Activated T-cell treated with anti-CD3 and anti-CD28 coated beads, Interleukin-2, amount 50 U/mL, for 4 hours (primary cell): ENCODE measurements at regions not wholly inside any gene's neighbourhood (a gene's known extent, or its start where the extent isn't known, plus 50 kb on each side); places are given as distances from the start of the nearest gene placed in this dataset.
A peak's percentile ranks its signal among the peaks of the same experiment; 100 is the strongest.

ENCODE experiments used
- ATAC-seq, 2 donors: fragments of 200-7000 bp; cut with Tn5 transposase; one replicate each; pipeline ENCODE4 v1.10.0; 2021
- DNase-seq: peaks from one replicate; pipeline ENCODE4 v3.0.0-alpha.2; 2020
- H3K27me3 Mint-ChIP-seq: one replicate; pipeline ENCODE4 v1.8.0; 2021; ENCODE audit warnings: low read depth, mixed read lengths
- H3K36me3 Mint-ChIP-seq: one replicate; pipeline ENCODE4 v1.8.0; 2022; ENCODE audit warnings: mixed read lengths; ENCODE audit not compliant: insufficient read depth
- H3K4me1 Mint-ChIP-seq: one replicate; pipeline ENCODE4 v1.8.0; 2021; ENCODE audit warnings: low read depth, mixed read lengths
- H3K4me3 Mint-ChIP-seq: one replicate; pipeline ENCODE4 v1.8.0; 2021; ENCODE audit warnings: mild to moderate bottlenecking, moderate library complexity, mixed read lengths
- H3K9me3 Mint-ChIP-seq: one replicate; pipeline ENCODE4 v1.8.0; 2021; ENCODE audit warnings: mixed read lengths

DNA sequence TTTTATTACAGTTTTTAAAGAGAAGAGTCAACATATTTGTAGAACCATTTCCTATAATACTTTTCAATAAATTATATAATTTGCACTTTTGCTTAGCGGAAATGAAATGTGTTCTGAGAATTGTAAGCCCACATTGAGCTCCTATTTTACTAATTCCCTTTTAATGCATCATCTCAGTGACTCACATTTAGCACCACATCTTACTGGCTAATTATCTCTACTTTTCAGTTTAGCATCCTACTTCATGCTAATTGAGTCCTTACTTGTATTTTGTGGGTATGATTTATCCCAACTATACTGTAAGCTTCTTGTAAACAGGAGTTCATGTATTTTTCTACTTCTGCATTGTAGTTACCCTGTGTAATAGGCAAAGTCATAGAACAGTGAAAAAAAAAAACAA, 67.5 kb downstream of the TMX1 start:
- no peaks in the 10 kb centered on the region for H3K27me3 Mint-ChIP-seq
- H3K36me3 Mint-ChIP-seq = no peaks in the 10 kb centered on the region
- H3K4me1 Mint-ChIP-seq = no peaks in the 10 kb centered on the region
- ATAC-seq = peak in 1 of 2 donors; percentile 34
- no peak for DNase-seq
- H3K4me3 Mint-ChIP-seq = no peak overlapping the region
- H3K9me3 Mint-ChIP-seq = no peaks in the 10 kb centered on the region

- DNase-seq = no peak
- Mint-ChIP-seq H3K36me3 (no peaks in the 10 kb centered on the region), H3K4me3 (no peak overlapping the region), H3K4me1 (no peaks in the 10 kb centered on the region), H3K9me3 (no peaks in the 10 kb centered on the region), H3K27me3 (no peaks in the 10 kb centered on the region)
- no peak for ATAC-seq
These were observed 68.8 kb downstream of the TMX1 start for GRCh38 chr14:51308866-51309265.

GRCh38 chr14:51310505-51310944, 70.5 kb downstream of the TMX1 start:
- Mint-ChIP-seq H3K36me3 (no peaks in the 10 kb centered on the region), H3K27me3 (no peaks in the 10 kb centered on the region), H3K9me3 (no peaks in the 10 kb centered on the region), H3K4me1 (no peaks in the 10 kb centered on the region), H3K4me3 (no peak overlapping the region)
- no peak for DNase-seq
- ATAC-seq = no peak

- no peaks in the 10 kb centered on the region for H3K9me3 Mint-ChIP-seq
These were observed 74.4 kb downstream of the TMX1 start for GRCh38 chr14:51314321-51315015.

GRCh38 chr14:51317373-51317772, 77.3 kb downstream of the TMX1 start:
- peaks cover 4% of the 10 kb centered on the region for H3K27me3 Mint-ChIP-seq
- no peak overlapping the region for H3K4me3 Mint-ChIP-seq
- H3K9me3 Mint-ChIP-seq = no peaks in the 10 kb centered on the region
- DNase-seq (no peak), ATAC-seq (no peak)
- no peaks in the 10 kb centered on the region for H3K4me1 Mint-ChIP-seq
- H3K36me3 Mint-ChIP-seq = no peaks in the 10 kb centered on the region

More at GRCh38 chr14:51314321-51315015, 74.4 kb downstream of the TMX1 start:
- Mint-ChIP-seq H3K4me3 (no peak overlapping the region), H3K4me1 (no peaks in the 10 kb centered on the region), H3K27me3 (peaks cover 4% of the 10 kb centered on the region), H3K36me3 (no peaks in the 10 kb centered on the region)
- ATAC-seq (no peak), DNase-seq (no peak)

DNA sequence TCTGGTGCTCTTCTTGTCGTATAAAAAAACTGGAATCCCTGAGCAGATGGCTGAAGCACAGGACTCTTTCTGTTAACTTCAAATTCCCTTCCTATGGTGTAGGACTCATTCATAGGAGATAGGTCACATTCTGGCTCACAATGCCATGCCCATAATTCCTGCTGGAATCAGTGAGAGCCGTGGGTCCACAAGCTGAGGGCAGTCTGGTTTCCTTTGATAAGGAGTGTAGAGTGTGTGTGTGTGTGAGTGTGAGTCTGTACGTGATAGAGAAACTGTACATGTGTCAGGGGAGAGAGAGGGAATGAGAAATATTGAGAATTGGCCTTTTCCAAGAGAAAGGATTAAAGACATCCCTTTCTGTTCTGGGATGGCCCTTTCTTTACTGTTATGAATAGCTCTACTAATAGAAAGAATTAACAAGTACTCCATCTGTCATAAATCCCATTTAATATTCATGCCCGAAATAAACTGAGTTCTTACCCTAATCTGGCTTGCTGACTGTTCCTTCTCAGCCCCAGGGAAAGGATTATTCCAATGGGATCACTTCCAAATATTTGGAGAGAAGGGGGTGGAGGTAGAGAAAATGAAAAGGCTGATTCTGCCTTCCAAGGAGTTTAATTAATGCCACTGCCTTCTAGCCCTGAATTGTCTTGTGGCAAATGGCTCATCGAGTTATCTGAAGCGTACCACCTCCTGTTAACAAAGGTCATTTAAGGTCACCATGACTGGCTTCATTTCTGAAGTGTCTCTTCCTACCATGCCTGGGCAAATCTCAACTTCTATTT, 79.0 kb downstream of the TMX1 start:
- H3K36me3 Mint-ChIP-seq = no peaks in the 10 kb centered on the region
- H3K4me3 Mint-ChIP-seq = no peak overlapping the region
- DNase-seq = no peak
- no peak for ATAC-seq
- H3K9me3 Mint-ChIP-seq = no peaks in the 10 kb centered on the region
- H3K4me1 Mint-ChIP-seq = no peaks in the 10 kb centered on the region
- peaks cover 5% of the 10 kb centered on the region for H3K27me3 Mint-ChIP-seq

GRCh38 chr14:51321036-51321435, 81.0 kb downstream of the TMX1 start:
- DNase-seq = no peak
- H3K27me3 Mint-ChIP-seq = peaks cover 9% of the 10 kb centered on the region
- no peak overlapping the region for H3K4me3 Mint-ChIP-seq
- no peaks in the 10 kb centered on the region for H3K4me1 Mint-ChIP-seq
- no peaks in the 10 kb centered on the region for H3K9me3 Mint-ChIP-seq
- no peaks in the 10 kb centered on the region for H3K36me3 Mint-ChIP-seq
- no peak for ATAC-seq

- Mint-ChIP-seq H3K4me1 (peaks cover under 1% of the 10 kb centered on the region), H3K36me3 (no peaks in the 10 kb centered on the region), H3K9me3 (no peaks in the 10 kb centered on the region), H3K27me3 (peaks cover 26% of the 10 kb centered on the region), H3K4me3 (no peak overlapping the region)
- DNase-seq (no peak), ATAC-seq (peak; percentile 49 to 61)
These were observed 83.4 kb downstream of the TMX1 start for GRCh38 chr14:51323492-51323891.

DNA sequence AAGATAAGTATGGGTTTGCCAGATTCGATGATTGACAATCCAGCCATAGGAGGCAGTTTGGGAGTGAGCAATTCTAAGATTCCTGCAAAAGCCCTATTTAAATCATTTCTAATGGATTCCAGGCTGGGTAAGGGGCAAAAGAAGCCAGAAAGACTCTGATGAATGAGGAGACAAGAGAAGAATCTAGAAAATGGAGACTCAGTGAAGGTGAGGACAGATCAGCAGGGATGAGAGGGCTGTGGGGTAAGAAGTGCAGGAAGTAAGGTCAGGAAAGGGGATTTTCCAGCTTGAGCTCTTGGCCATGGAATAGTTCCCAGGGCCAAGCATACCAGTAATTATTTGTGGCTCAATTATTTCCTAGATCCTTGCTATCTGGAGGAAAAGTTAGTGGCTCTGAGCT, 87.3 kb downstream of the TMX1 start:
- Mint-ChIP-seq H3K4me3 (no peak overlapping the region), H3K4me1 (peaks cover 1% of the 10 kb centered on the region), H3K36me3 (no peaks in the 10 kb centered on the region), H3K9me3 (no peaks in the 10 kb centered on the region), H3K27me3 (peaks cover 41% of the 10 kb centered on the region)
- no peak for ATAC-seq
- no peak for DNase-seq

GRCh38 chr14:51328064-51328771, 88.2 kb downstream of the TMX1 start:
- H3K9me3 Mint-ChIP-seq = no peaks in the 10 kb centered on the region
- ATAC-seq = peak; percentile 77 to 87
- no peak overlapping the region for H3K4me3 Mint-ChIP-seq
- H3K36me3 Mint-ChIP-seq = no peaks in the 10 kb centered on the region
- peaks cover 47% of the 10 kb centered on the region for H3K27me3 Mint-ChIP-seq
- no peak for DNase-seq
- peaks cover 1% of the 10 kb centered on the region for H3K4me1 Mint-ChIP-seq

GRCh38 chr14:51328772-51329353, 88.8 kb downstream of the TMX1 start:
- H3K27me3 Mint-ChIP-seq = peaks cover 47% of the 10 kb centered on the region
- no peak for DNase-seq
- no peak overlapping the region for H3K4me3 Mint-ChIP-seq

GRCh38 chr14:51331486-51332367, 91.7 kb downstream of the TMX1 start:
- DNase-seq = no peak
- ATAC-seq = peak in 1 of 2 donors; percentile 22
- Mint-ChIP-seq H3K9me3 (no peaks in the 10 kb centered on the region), H3K36me3 (no peaks in the 10 kb centered on the region), H3K27me3 (peaks cover 45% of the 10 kb centered on the region), H3K4me1 (peaks cover 1% of the 10 kb centered on the region), H3K4me3 (no peak overlapping the region)

More at GRCh38 chr14:51328772-51329353, 88.8 kb downstream of the TMX1 start:
- Mint-ChIP-seq H3K4me1 (peaks cover 1% of the 10 kb centered on the region), H3K9me3 (no peaks in the 10 kb centered on the region), H3K36me3 (no peaks in the 10 kb centered on the region)
- no peak for ATAC-seq

DNA sequence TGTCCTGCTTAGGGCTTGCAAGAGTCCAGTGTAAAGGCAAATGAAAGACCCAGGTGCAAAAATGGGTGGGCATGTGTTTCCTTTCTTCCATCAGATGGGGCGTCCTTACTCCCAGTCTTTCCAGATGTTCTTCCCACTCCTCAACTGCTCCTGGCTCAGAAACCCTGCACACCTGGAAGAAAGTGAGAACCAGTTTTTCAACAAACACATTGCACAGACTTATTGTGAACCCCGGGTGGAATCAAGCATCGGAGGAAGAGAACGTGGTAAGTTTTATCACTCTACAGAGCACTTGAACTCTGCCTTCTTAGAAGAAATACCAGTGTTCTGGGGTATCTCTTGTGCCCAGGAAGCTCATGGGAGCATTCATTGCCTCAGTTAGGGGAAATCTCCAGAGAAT, 93.3 kb downstream of the TMX1 start:
- H3K27me3 Mint-ChIP-seq = peaks cover 31% of the 10 kb centered on the region
- no peaks in the 10 kb centered on the region for H3K9me3 Mint-ChIP-seq
- no peaks in the 10 kb centered on the region for H3K36me3 Mint-ChIP-seq
- H3K4me1 Mint-ChIP-seq = peaks cover 1% of the 10 kb centered on the region
- no peak overlapping the region for H3K4me3 Mint-ChIP-seq
- ATAC-seq = no peak
- no peak for DNase-seq
